Stimulated activated CD4-positive, alpha-beta T cell treated with anti-CD3 and anti-CD28 coated beads, TNF-alpha, amount 100 ng/mL, for 48 hours (primary cell): ENCODE measurements at regions not wholly inside any gene's neighbourhood (a gene's known extent, or its start where the extent isn't known, plus 50 kb on each side); places are given as distances from the start of the nearest gene placed in this dataset.
A peak's percentile ranks its signal among the peaks of the same experiment; 100 is the strongest.
"Not testable (repeated sequence)": the region's sequence is repeated elsewhere in the genome, so short reads cannot be mapped to it uniquely, and the experiment has no call there.

Experiments used
- DNase-seq, 3 donors: peaks; one replicate each; pipeline ENCODE4 v3.0.0-alpha.2; 2020; ENCODE audit warnings: low read depth in 3 of 3

DNA sequence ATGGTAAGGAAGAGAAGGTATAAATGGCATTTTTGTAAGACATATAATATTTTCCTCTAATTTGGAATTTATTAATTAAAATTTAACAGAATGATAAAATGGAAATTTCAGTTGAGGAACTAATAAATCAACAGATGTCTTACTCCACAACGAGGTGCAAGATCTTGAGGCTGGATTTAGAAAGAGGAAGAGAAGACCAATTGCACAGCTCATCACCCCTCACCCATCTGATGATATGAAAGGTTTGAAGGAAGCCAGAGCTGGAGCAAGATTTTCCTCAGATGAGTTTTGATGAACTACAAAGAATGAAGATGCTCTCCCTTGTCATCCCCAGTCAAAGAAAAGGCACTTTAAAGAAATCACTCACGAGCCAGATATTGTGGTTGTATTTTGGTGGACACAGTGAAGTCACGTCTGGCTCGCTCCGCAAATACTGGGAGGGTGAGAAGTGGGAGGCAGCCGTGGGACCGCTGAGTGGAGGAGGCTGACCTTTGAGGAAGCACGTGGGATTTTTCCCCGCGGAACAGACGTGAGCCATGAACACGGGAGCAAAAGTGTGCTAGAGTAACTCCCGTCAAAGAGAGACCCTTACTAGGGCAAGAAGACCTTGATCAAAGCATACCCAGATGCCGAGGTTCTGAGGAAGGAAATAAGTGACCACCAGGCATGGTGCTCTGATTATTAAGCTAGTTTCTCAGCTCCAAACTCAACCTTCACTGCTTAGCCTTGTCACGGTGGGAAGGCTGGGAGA is 511.4 kb downstream of the RNF144A start:
- DNase-seq = no peak

GRCh38 chr2:7429733-7430132 is 512.5 kb downstream of the RNF144A start:
- DNase-seq = no peak

- DNase-seq = no peak
Observed at GRCh38 chr2:7430421-7430868, 513.2 kb downstream of the RNF144A start.

- DNase-seq = no peak
Observed at GRCh38 chr2:7430869-7431641, 513.8 kb downstream of the RNF144A start.

GRCh38 chr2:7432436-7432835 is 515.2 kb downstream of the RNF144A start:
- no peak for DNase-seq

DNA sequence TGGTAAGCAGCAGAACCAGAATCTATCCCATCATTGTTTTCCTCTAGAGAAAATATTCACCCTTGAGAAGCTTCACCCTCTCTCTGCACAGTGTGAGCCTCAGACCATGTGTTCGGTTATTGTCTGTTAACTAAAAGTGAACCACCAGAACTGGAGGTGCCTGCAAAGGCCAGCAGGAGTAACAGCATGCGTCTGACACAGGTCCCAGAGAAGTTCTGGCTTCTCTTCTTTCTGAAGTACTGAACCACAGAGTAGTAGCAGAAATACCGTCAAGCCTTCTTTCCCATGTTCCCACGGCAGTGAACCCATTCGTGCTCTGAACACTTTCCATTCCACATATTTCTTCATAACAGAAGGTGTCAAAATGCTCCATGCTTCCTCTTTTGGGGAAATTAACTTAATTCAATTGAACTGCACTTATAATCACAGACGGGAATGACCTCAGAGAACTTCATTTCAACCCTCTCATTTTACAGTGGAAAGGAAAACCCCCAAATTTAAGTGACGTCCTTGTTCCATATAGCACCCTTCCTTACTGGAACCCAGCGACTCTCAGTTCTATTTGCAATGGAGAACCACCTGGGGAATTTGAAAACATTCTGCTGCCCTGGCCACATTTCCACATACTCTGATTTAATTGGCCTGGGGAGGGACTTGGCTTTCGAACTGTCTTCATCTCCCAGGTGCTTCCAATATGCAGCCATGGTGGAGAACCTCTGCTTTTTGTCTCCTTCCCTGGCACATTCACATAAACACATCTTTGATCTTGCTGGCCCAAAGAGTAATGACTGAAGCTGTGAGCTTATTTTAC is 519.1 kb downstream of the RNF144A start:
- no peak for DNase-seq

DNA sequence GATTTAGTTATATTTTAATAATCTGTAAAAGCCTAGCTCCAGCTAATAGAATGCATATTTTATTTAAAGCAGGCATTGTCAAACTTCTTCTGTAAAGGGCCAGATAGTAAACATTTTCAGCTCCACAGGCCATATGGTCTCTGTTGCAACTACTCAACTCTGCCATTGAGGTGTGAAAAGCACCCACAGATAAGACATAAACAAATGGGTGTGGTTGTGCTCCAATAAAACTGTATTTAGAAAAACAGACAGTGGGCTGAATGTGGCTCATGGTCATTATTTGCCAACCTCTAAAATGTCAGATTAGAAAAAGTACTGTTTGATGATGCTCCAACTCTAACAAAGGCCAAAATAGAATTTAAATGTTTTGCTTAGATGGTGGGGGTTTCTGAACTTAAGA is 519.9 kb downstream of the RNF144A start:
- DNase-seq = no peak

DNA sequence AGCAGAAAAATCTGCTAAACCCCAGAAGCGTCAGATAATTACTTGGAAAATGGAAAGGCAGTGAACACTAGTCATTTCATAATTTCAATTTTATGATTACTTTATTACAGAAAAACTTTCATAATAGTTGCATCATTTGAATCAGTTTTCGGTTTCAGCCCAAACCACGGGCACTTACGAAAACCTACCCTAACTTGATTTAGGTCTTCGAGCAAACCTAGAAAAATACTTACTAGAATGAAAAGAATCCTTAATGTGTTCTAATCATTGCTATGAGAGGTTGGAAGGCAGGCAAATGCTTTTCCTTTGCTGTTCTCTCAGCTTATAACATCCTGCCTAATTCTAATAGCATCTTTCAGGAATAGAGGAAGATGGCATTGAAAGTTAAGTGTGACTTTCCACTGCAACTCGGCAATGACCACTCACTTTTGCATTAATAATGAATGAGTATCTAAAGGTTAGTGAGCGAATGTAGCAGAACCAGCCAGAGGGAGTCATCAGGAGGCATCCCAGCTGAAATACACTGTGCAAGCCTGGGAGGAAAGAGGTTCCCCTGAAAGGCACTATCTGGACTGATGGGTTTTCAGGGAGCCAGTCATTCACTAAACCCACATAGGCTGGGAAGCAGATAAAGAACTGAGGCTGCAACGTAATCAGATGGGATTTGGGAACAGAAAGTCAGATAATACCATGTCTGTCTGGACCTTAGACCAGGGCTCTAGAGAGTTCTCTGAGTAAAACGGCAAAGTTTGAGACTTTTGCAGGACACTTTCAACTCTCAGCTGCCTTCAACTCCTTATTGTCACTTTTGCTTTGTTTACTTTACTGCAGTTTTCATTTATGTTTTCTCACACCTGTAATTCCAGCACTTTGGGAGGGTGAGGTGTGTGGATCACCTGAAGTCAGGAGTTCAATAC is 520.8 kb downstream of the RNF144A start:
- DNase-seq = no peak

DNA sequence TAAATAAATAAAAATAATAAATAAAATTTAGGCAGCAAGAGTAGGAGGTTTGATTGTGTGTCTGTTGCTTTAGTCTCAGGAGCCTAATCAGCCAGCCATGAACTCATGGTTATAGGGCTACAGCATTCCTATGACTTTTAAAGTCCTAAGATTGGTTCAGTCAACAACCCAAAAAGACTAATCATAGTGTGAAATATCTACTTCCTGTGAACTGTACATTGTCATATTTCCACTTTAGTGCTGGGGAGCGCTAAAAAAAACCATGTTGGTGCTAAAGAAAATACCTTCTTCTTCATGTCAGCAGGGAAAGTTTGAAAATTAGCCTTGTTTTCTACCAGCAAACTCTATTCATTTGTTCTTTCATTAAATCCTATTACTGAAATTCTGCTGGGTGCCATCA is 521.6 kb downstream of the RNF144A start:
- no peak for DNase-seq

DNA sequence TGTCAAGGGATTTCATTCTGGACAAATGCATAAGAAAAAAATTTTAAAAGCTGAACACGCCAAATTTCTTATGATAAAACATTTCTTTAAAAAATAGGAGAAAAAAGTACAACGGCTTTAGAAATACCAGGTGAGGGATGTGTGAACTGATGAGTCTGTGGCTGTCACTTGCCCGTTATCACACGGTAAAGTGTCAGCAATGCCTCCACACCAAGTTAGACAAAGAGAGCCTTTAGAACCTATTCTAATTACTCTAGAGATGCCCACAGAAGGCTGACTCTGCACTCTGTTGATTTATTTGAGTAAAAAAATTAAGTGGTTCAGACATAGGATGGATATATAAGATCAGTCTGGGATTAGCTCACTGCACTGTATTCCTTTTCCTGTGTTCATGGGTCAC is 523.8 kb downstream of the RNF144A start:
- no peak for DNase-seq

DNA sequence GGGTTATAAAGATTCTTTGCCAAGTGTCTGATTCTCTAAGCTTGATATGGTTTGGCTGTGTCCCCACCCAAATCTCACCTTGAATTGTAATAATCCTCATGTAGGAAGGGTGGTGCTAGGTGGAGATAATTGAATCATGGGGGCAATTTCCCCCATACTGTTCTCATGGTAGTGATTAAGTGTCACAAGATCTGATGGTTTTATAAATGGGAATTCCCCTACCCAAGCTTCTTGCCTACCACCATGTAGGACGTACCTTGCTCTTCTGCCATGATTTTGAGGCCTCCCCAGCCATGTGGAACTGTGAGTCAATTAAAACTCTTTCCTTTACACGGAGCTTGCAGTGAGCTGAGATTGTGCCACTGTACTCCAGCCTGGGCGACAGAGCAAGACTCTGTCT is 524.6 kb downstream of the RNF144A start:
- DNase-seq = not testable (repeated sequence)

DNA sequence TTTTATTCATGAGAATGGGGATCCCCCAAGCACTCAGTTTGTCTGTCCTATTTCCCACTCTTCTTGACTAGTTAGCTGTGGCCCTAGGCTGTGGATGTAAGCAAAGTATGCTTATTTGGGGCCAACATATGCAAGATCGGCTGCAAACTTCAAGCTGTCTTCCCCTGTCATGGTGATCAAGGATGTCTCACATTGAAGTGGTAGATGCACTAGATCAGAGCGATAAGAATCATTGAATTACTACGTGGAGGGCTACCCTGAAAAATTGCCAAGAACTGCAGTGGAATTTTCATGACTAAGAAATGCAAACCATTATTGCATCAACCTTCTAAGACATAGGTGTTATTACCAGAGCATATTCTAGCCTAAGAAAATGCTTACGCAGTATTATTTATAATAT is 527.4 kb downstream of the RNF144A start:
- DNase-seq = no peak

GRCh38 chr2:7448578-7449264 is 531.5 kb downstream of the RNF144A start:
- no peak for DNase-seq

- DNase-seq = no peak
Observed at GRCh38 chr2:7449298-7449697, 532.1 kb downstream of the RNF144A start.

DNA sequence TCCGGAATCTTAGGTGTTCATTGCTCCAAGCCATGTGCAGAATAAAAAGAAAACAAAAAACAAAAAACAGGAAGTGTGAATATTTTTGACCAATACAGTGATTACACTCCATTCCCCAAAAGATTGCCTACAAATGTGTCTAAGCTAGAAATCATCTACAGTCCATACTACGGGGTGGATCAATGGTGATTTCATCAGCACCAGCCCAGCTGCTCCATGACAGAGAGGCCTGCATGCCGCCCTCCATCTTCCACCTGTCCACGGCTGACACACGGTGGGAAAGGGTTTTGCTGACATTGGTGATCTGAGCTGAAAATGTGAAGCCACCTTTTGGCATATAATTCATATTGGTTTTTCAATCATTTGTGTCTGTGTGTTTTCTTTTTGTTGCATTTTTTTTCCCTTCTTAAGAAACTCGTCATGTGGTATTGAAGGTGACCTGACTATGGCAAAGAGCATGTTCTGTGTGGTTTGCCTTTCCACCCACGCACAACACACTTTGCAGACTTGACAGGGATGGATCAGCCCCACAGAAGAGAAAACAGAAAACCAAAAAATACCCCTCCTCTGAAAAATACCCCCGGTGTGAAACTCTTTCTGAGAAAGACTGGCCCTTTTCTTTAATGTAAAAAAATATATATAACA is 533.1 kb downstream of the RNF144A start:
- DNase-seq = peak in 1 of 3 donors; percentile 71

- no peak for DNase-seq
Observed at GRCh38 chr2:7450833-7451190, 533.6 kb downstream of the RNF144A start.

DNA sequence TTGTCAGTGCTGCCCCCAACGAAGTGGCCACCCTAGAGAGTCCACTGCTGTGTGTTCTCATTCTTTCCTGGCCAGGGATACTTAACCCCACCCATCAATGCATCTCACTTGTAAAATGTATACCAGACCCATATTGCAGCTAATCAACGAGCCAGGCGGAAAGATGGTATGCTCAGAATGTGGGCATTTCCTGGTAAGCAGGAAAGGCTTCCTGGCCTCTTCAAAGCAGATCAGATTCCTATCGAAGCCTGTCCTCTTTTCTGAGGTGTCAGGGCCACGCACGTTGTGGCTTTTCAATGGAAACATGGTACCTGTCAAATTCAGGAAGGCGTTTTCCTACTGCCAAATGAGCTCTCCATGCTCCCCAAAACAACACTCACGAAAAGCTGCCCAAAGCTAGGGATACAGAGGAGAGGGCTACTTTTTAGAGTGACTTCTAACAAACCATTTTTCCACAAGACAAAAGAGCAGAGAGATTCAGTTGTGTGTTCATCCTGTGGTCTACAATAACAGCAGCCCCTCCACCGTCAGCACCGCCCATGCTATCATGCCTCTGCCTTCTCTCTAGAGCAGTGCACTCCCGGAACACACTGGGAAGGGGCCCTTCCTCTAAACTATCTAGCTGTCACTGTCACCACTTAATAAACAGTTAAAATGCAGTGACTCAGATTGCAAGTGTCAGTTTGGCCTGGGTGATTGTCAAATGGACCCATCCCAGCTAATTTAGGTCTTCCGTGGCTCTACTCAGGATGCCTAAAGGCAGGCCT is 535.1 kb downstream of the RNF144A start:
- DNase-seq = no peak

DNA sequence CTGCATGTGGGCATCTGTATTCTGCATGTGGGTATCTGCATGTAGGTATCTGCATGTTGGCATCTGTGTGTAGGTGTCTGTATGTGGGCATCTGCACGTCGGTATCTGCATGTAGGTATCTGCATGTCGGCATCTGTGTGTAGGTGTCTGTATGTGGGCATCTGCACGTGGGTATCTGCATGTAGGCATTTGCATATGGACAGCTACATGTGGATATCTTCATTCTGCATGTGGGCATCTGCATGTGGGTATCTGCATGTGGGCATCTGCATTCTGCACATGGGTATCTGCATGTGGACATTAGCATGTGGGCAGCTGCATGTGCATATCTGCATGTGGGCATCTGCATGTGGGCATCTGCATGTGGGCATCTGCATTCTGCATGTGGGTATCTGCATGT is 537.4 kb downstream of the RNF144A start:
- no peak for DNase-seq

- DNase-seq = no peak
Observed at GRCh38 chr2:7456762-7457161, 539.5 kb downstream of the RNF144A start.

- DNase-seq = no peak
Observed at GRCh38 chr2:7458066-7458465, 540.9 kb downstream of the RNF144A start.
